Hematopoietic multipotent progenitor cell treated with erythropoietin and hydrocortisone succinate and interleukin-3 and kit ligand, for 6 days (in vitro differentiated cells): ENCODE measurements at regions not wholly inside any gene's neighbourhood (a gene's known extent, or its start where the extent isn't known, plus 50 kb on each side); places are given as distances from the start of the nearest gene placed in this dataset.

Experiments
- DNase-seq: peaks from one replicate; pipeline ENCODE4 v3.0.0-alpha.2; 2015

- DNase-seq = no peak
These were observed 67.0 kb upstream of the CXCL13 start for GRCh38 chr4:77538574-77539157.
